GM12878 (cell line): ENCODE measurements at regions not wholly inside any gene's neighbourhood (a gene's known extent, or its start where the extent isn't known, plus 50 kb on each side); places are given as distances from the start of the nearest gene placed in this dataset.

Experiments used
- ATAC-seq: fragments of 200-7000 bp; cut with Tn5 transposase; 3 replicates; pipeline ENCODE4 v1.9.1; 2020; ENCODE audit warnings: mild to moderate bottlenecking, moderate library complexity
- BruUV-seq: library from RNA; stranded (reverse); fragments of 400-500 nt; replicated peaks from 2 replicates; lab custom pipeline; 2021; lab: Mats Ljungman, UMichigan
- CTCF ChIA-PET: fragments of 300-600 bp; sonication (Branson Sonifier 250); formaldehyde crosslinking; extraction: SDS; loops from one replicate; lab custom pipeline; 2021; ENCODE audit warnings: inconsistent platforms; lab: Yijun Ruan, JAX
- POLR2A ChIA-PET: fragments of 350-600 bp; formaldehyde crosslinking; extraction: SDS; loops from one replicate; lab custom pipeline; 2021; ENCODE audit warnings: inconsistent platforms; lab: Charles Lee
- RAD21 ChIA-PET: fragments of 300-600 bp; sonication (Branson Sonifier 250); formaldehyde crosslinking; loops from one replicate; lab custom pipeline; 2023; ENCODE audit warnings: antibody characterized with exemption; ENCODE audit not compliant: unreplicated experiment; lab: Charles Lee
- SMC1A ChIA-PET: fragments of 300-600 bp; sonication (Branson Sonifier 250); formaldehyde crosslinking; loops from one replicate; lab custom pipeline; 2023; ENCODE audit not compliant: unreplicated experiment, uncharacterized antibody; lab: Charles Lee
- DNase-seq: peaks from one replicate; pipeline ENCODE4 v3.0.0-alpha.2; 2011; ENCODE audit warnings: low read depth, low spot score
- FAIRE-seq: peaks from 3 replicates; lab custom pipeline; 2011; peaks lifted over from hg19 to GRCh38; lab: Jason Lieb, UNC
- H2AFZ ChIP-seq: 2 replicates; pipeline ENCODE4 v1.6.0; 2011; ENCODE audit warnings: low read depth, low read length, control low read depth; ENCODE audit not compliant: control insufficient read depth
- H3K27ac ChIP-seq: 2 replicates; pipeline ENCODE4 v1.5.1; 2011; ENCODE audit warnings: control low read depth; ENCODE audit not compliant: control insufficient read depth, insufficient read depth
- H3K27me3 ChIP-seq, 2 experiments: replicated peaks in 1 of 2; 2 replicates each; pipeline versions ENCODE4 v1.6.0 to v1.6.1; 2011; ENCODE audit warnings: low read length in 1 of 2; ENCODE audit not compliant: control insufficient read depth in 2 of 2, insufficient read depth in 2 of 2
- H3K36me3 ChIP-seq, 2 experiments: 2 replicates each; pipeline ENCODE4 v1.5.1; 2011; ENCODE audit warnings: low read length in 1 of 2; ENCODE audit not compliant: control insufficient read depth in 2 of 2, insufficient read depth in 2 of 2
- H3K4me1 ChIP-seq: 2 replicates; pipeline ENCODE4 v1.6.1; 2011; ENCODE audit warnings: mild to moderate bottlenecking, low read length, moderate library complexity, mixed read lengths; ENCODE audit not compliant: control insufficient read depth, insufficient read depth
- H3K4me2 ChIP-seq: 2 replicates; pipeline ENCODE4 v1.6.0; 2011; ENCODE audit warnings: control low read depth; ENCODE audit not compliant: control insufficient read depth, insufficient read depth
- H3K4me3 ChIP-seq: fragments of 200-600 bp; sonication (generic); 2 replicates; pipeline ENCODE4 v1.5.1; 2016
- H3K79me2 ChIP-seq: 2 replicates; pipeline ENCODE4 v1.6.0; 2011; ENCODE audit warnings: low read length; ENCODE audit not compliant: control insufficient read depth, insufficient read depth
- H3K9ac ChIP-seq: 2 replicates; pipeline ENCODE4 v1.8.0; 2011; ENCODE audit warnings: low read length, control low read depth, mixed read lengths; ENCODE audit not compliant: control insufficient read depth, insufficient read depth
- H3K9me3 ChIP-seq: replicated peaks from 3 replicates; pipeline ENCODE4 v1.5.1; 2011; ENCODE audit warnings: mild to moderate bottlenecking, low read length; ENCODE audit not compliant: control insufficient read depth, insufficient read depth
- H4K20me1 ChIP-seq: 2 replicates; pipeline ENCODE4 v1.6.0; 2011; ENCODE audit not compliant: control insufficient read depth, insufficient read depth
- ETV6 ChIP-seq, 2 experiments: fragments of 450-650 bp in 1 of 2; IDR thresholded peaks in 1 of 2; conservative IDR thresholded peaks in 1 of 2; 2 replicates each; pipeline ENCODE4 v1.6.1; 2014; ENCODE audit warnings: antibody characterized with exemption in 1 of 2, borderline replicate concordance in 1 of 2, low read depth in 1 of 2, mild to moderate bottlenecking in 1 of 2, moderate library complexity in 1 of 2
- MTA3 ChIP-seq: IDR thresholded peaks from 2 replicates; pipeline ENCODE4 v1.6.1; 2012; ENCODE audit warnings: low read length, inconsistent platforms, borderline replicate concordance
- NRF1 ChIP-seq: conservative IDR thresholded peaks from 2 replicates; pipeline ENCODE4 v1.6.1; 2011; ENCODE audit warnings: mild to moderate bottlenecking, low read depth, low read length, improper control_type of control experiment
- PAX5 ChIP-seq: IDR thresholded peaks from 2 replicates; pipeline ENCODE4 v1.6.1; 2011; ENCODE audit warnings: low read depth, low read length, borderline replicate concordance
- TCF7 ChIP-seq: IDR thresholded peaks from 2 replicates; pipeline ENCODE4 v1.6.1; 2014; ENCODE audit warnings: antibody characterized with exemption, borderline replicate concordance
- ZBTB11 ChIP-seq: fragments of 450-650 bp; formaldehyde crosslinking; IDR thresholded peaks from 2 replicates; pipeline ENCODE4 v1.5.0; 2022; ENCODE audit warnings: mild to moderate bottlenecking, missing genetic modification characterization
- in situ Hi-C: fragments of 300-500 bp; cut with MboI; formaldehyde crosslinking; loops from 9 replicates; pipeline ENCODE4 v1.14.3; 2018; ENCODE audit warnings: mixed read lengths
- intact Hi-C: fragments of 100-400 bp; cut with micrococcal nuclease; formaldehyde crosslinking; loops from one replicate; pipeline ENCODE4 v1.14.2; 2022; ENCODE audit not compliant: unreplicated experiment

- CTCF ChIA-PET = no interaction called here
- Histone ChIP-seq H3K27ac (no peak overlapping the region), H3K27me3 (no peaks in the 10 kb centered on the region), H4K20me1 (no peaks in the 10 kb centered on the region), H2AFZ (no peak overlapping the region), H3K4me2 (no peak overlapping the region), H3K36me3 (no peaks in the 10 kb centered on the region), H3K9ac (no peak overlapping the region), H3K4me1 (no peaks in the 10 kb centered on the region), H3K79me2 (no peaks in the 10 kb centered on the region), H3K9me3 (no peaks in the 10 kb centered on the region), H3K4me3 (no peak overlapping the region)
- DNase-seq (no peak), ATAC-seq (no peak), FAIRE-seq (no peak)
- in situ Hi-C loops (no loop called here), intact Hi-C loops (no loop called here)
- TF ChIP-seq NRF1 (no peak), ZBTB11 (no peak), ETV6 (conservative IDR thresholded peaks at IDR 0.05 in 1 of 2, IDR thresholded peaks at IDR 0.05 in 1 of 2; ENCODE audit: borderline replicate concordance in 1 of 2, low read depth in 1 of 2) (no peak), MTA3 (no peak), PAX5 (no peak), TCF7 (no peak)
- SMC1A ChIA-PET = no interaction called here
- POLR2A ChIA-PET = no interaction called here
- BruUV-seq = no TSS peak
- RAD21 ChIA-PET = no interaction called here
Observed at GRCh38 chr9:106718936-106719335, 144.0 kb upstream of the ZNF462 start.
